ENCODE measurements at regions not wholly inside any gene's neighbourhood (a gene's known extent, or its start where the extent isn't known, plus 50 kb on each side); places are given as distances from the start of the nearest gene placed in this dataset.

GRCh38 chr4:32475710-32476109, 1755.5 kb downstream of the PCDH7 start:
- 29% methylated on average over 5 of the region's 7 CpGs for WGBS (ENCODE audit: missing lambda C conversion rate)
- ATAC-seq (no peak), FAIRE-seq (no peak), DNase-seq (ENCODE audit: low read depth in 1 of 2, low spot score in 1 of 2) (no peak)
- Histone ChIP-seq H3K4me1 (no peaks in the 10 kb centered on the region), H3K4me3 (no peak overlapping the region), H3K27ac (no peak overlapping the region), H3K9me3 (no peaks in the 10 kb centered on the region), H3K4me2 (no peak overlapping the region)
- ChIA-PET CTCF (no interaction called here), POLR2A (no interaction called here)
- no peak for TF ChIP-seq FOSL2 (IDR thresholded peaks at IDR 0.05)
- TF ChIP-seq FOSL2 (CRISPR knock-in tag; IDR thresholded peaks at IDR 0.05) = no peak
- no peak for TF ChIP-seq HES2 (IDR thresholded peaks at IDR 0.05)
- no peak for TF ChIP-seq CBX2 (IDR thresholded peaks at IDR 0.05; ENCODE audit: borderline replicate concordance, low read depth)
- no peak for TF ChIP-seq RNF2 (IDR thresholded peaks at IDR 0.05; ENCODE audit: borderline replicate concordance, low read depth)
- TF ChIP-seq RCOR1 (IDR thresholded peaks at IDR 0.05; ENCODE audit: low read depth, low read length) = no peak
- TF ChIP-seq, protein P1, sequence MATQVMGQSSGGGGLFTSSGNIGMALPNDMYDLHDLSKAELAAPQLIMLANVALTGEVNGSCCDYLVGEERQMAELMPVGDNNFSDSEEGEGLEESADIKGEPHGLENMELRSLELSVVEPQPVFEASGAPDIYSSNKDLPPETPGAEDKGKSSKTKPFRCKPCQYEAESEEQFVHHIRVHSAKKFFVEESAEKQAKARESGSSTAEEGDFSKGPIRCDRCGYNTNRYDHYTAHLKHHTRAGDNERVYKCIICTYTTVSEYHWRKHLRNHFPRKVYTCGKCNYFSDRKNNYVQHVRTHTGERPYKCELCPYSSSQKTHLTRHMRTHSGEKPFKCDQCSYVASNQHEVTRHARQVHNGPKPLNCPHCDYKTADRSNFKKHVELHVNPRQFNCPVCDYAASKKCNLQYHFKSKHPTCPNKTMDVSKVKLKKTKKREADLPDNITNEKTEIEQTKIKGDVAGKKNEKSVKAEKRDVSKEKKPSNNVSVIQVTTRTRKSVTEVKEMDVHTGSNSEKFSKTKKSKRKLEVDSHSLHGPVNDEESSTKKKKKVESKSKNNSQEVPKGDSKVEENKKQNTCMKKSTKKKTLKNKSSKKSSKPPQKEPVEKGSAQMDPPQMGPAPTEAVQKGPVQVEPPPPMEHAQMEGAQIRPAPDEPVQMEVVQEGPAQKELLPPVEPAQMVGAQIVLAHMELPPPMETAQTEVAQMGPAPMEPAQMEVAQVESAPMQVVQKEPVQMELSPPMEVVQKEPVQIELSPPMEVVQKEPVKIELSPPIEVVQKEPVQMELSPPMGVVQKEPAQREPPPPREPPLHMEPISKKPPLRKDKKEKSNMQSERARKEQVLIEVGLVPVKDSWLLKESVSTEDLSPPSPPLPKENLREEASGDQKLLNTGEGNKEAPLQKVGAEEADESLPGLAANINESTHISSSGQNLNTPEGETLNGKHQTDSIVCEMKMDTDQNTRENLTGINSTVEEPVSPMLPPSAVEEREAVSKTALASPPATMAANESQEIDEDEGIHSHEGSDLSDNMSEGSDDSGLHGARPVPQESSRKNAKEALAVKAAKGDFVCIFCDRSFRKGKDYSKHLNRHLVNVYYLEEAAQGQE (IDR thresholded peaks at IDR 0.05) = no peak
- TF ChIP-seq, protein P2, sequence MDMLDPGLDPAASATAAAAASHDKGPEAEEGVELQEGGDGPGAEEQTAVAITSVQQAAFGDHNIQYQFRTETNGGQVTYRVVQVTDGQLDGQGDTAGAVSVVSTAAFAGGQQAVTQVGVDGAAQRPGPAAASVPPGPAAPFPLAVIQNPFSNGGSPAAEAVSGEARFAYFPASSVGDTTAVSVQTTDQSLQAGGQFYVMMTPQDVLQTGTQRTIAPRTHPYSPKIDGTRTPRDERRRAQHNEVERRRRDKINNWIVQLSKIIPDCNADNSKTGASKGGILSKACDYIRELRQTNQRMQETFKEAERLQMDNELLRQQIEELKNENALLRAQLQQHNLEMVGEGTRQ (IDR thresholded peaks at IDR 0.05) = no peak
- no peak for TF ChIP-seq NPAS2 (CRISPR knock-in tag; IDR thresholded peaks at IDR 0.05; ENCODE audit: borderline replicate concordance)
- no peak for TF ChIP-seq POLR2A (IDR thresholded peaks at IDR 0.05; ENCODE audit: low read length)
- no peak for TF ChIP-seq BCL3 (IDR thresholded peaks at IDR 0.05)
- TF ChIP-seq CHD2 (IDR thresholded peaks at IDR 0.05; ENCODE audit: low read length, partially characterized antibody) = no peak

- ATAC-seq = no peak
- WGBS (ENCODE audit: missing lambda C conversion rate) = 12% methylated on average over 2 of the region's 2 CpGs
These were observed 1757.3 kb downstream of the PCDH7 start for GRCh38 chr4:32477518-32477917.

DNA sequence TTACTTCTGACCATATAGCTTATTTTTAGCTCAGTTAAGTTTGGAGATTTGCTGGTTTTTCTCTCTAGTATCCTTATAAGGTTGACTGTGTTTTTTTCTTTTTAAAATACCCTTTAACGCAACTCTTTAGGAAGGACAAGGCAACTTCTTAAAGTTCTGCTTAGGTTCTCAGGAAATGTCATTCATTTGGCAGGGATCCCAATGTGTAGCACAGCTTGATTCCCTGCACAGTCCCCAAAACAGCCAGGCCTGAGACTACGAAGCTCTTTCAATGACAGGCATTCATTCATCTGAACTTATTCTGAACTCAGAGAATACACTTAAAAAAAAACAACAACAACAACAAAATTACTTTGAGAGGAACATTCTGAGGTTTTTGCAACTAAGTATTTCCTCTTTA, 1765.8 kb downstream of the PCDH7 start:
- ATAC-seq (no peak), DNase-seq (ENCODE audit: low read depth in 1 of 2, low spot score in 1 of 2) (no peak), FAIRE-seq (no peak)
- Histone ChIP-seq H3K27ac (no peak overlapping the region), H3K4me3 (no peak overlapping the region), H3K9me3 (no peaks in the 10 kb centered on the region), H3K4me2 (no peak overlapping the region), H3K4me1 (no peaks in the 10 kb centered on the region)
- 45% methylated on average over 2 of the region's 2 CpGs for WGBS (ENCODE audit: missing lambda C conversion rate)
- TF ChIP-seq KDM1A (IDR thresholded peaks at IDR 0.05; ENCODE audit: low read depth) = no peak
- TF ChIP-seq FOSL2 (IDR thresholded peaks at IDR 0.05) = no peak
- no peak for TF ChIP-seq FOSL2 (CRISPR knock-in tag; IDR thresholded peaks at IDR 0.05)
- no peak for TF ChIP-seq ZSCAN20 (CRISPR knock-in tag; IDR thresholded peaks at IDR 0.05)
- ChIA-PET POLR2A (no interaction called here), CTCF (no interaction called here)

More at GRCh38 chr4:32477518-32477917, 1757.3 kb downstream of the PCDH7 start:
- Histone ChIP-seq H3K4me2 (no peak overlapping the region), H3K9me3 (no peaks in the 10 kb centered on the region), H3K27ac (no peak overlapping the region), H3K4me3 (no peak overlapping the region), H3K4me1 (no peaks in the 10 kb centered on the region)
- no peak for DNase-seq (ENCODE audit: low read depth in 1 of 2, low spot score in 1 of 2)
- no peak for FAIRE-seq
- ChIA-PET POLR2A (no interaction called here), CTCF (interaction anchor here (0.6 kb wide), 1 partner anchor 25 kb away, joined by 3 read pairs; no protein-coding TSS in a partner anchor)
- TF ChIP-seq ZFP36 (IDR thresholded peaks at IDR 0.05; ENCODE audit: borderline replicate concordance, partially characterized antibody) (no peak), EHF (CRISPR knock-in tag; IDR thresholded peaks at IDR 0.05) (no peak), NR3C1 (IDR thresholded peaks at IDR 0.05) (no peak), RARB (CRISPR knock-in tag; IDR thresholded peaks at IDR 0.05) (no peak), RAD21 (conservative IDR thresholded peaks at IDR 0.05 in 1 of 2, IDR thresholded peaks at IDR 0.05 in 1 of 2) (no peak)
